Activated CD8-positive, alpha-beta memory T cell treated with anti-CD3 and anti-CD28 coated beads for 24 hours (primary cell): ENCODE measurements at regions not wholly inside any gene's neighbourhood (a gene's known extent, or its start where the extent isn't known, plus 50 kb on each side); places are given as distances from the start of the nearest gene placed in this dataset.

Experiments
- DNase-seq: peaks from one replicate; pipeline ENCODE4 v3.0.0-alpha.2; 2020

GRCh38 chr2:106572541-106573450, 85.6 kb downstream of the CD8B2 start:
- no peak for DNase-seq

- no peak for DNase-seq
Observed at GRCh38 chr2:106573773-106574172, 86.6 kb downstream of the CD8B2 start.

GRCh38 chr2:106575955-106576354, 88.8 kb downstream of the CD8B2 start:
- no peak for DNase-seq

GRCh38 chr2:106577255-106577651, 90.1 kb downstream of the CD8B2 start:
- DNase-seq: no peak

GRCh38 chr2:106579750-106580197, 92.6 kb downstream of the CD8B2 start:
- no peak for DNase-seq

GRCh38 chr2:106580241-106580640, 93.1 kb downstream of the CD8B2 start:
- DNase-seq: no peak

- no peak for DNase-seq
Observed at GRCh38 chr2:106581328-106581727, 94.2 kb downstream of the CD8B2 start.

GRCh38 chr2:106581755-106582147, 94.6 kb downstream of the CD8B2 start:
- DNase-seq: no peak

GRCh38 chr2:106582148-106583143, 95.3 kb downstream of the CD8B2 start:
- DNase-seq: peak; percentile 82

- no peak for DNase-seq
Observed at GRCh38 chr2:106584304-106584954, 97.3 kb downstream of the CD8B2 start.

- no peak for DNase-seq
Observed at GRCh38 chr2:106596844-106597243, 109.7 kb downstream of the CD8B2 start.

- DNase-seq: no peak
Observed at GRCh38 chr2:106599540-106599939, 112.4 kb downstream of the CD8B2 start.

GRCh38 chr2:106602042-106602441, 114.9 kb downstream of the CD8B2 start:
- no peak for DNase-seq

GRCh38 chr2:106606652-106607051, 119.5 kb downstream of the CD8B2 start:
- DNase-seq: no peak

- no peak for DNase-seq
Observed at GRCh38 chr2:106607371-106607770, 120.2 kb downstream of the CD8B2 start.

GRCh38 chr2:106609780-106610179, 122.6 kb downstream of the CD8B2 start:
- DNase-seq: no peak

GRCh38 chr2:106614511-106615291, 127.5 kb downstream of the CD8B2 start:
- no peak for DNase-seq

GRCh38 chr2:106618614-106619013, 131.4 kb downstream of the CD8B2 start:
- DNase-seq: no peak

- no peak for DNase-seq
Observed at GRCh38 chr2:106623456-106623855, 136.3 kb downstream of the CD8B2 start.

GRCh38 chr2:106624787-106625380, 137.7 kb downstream of the CD8B2 start:
- DNase-seq: no peak

GRCh38 chr2:106628377-106628776, 141.2 kb downstream of the CD8B2 start:
- DNase-seq: no peak

- no peak for DNase-seq
Observed at GRCh38 chr2:106629981-106630380, 142.8 kb downstream of the CD8B2 start.
